ENCODE measurements at regions not wholly inside any gene's neighbourhood (a gene's known extent, or its start where the extent isn't known, plus 50 kb on each side); places are given as distances from the start of the nearest gene placed in this dataset.

- TF ChIP-seq POLR2A (IDR thresholded peaks at IDR 0.05) (no peak), CTCF (IDR thresholded peaks at IDR 0.05) (no peak)
Measured at GRCh38 chr2:70388813-70389212, 86.9 kb upstream of the FAM136A start.
